Body of pancreas (tissue), 4 donors: ENCODE measurements at regions not wholly inside any gene's neighbourhood (a gene's known extent, or its start where the extent isn't known, plus 50 kb on each side); places are given as distances from the start of the nearest gene placed in this dataset.

Experiments
- ATAC-seq: fragments of 150-250 bp; one replicate; pipeline ENCODE4 v1.9.1; 2016
- DNase-seq, 4 donors: peaks; one replicate each; pipeline ENCODE4 v3.0.0-alpha.2; 2019
- H3K27ac ChIP-seq, 4 donors: fragments of 200-600 bp; sonication (generic); 1 replicate in 3 of 4; 2 replicates in 1 of 4; pipeline versions ENCODE4 v1.5.1 to v1.6.1; 2016 to 2019; ENCODE audit warnings: mild to moderate bottlenecking in 1 of 4, mixed read lengths in 1 of 4, moderate library complexity in 1 of 4
- H3K27me3 ChIP-seq, 2 donors: fragments of 200-600 bp; sonication (generic); one replicate each; pipeline ENCODE4 v1.6.0; 2016; ENCODE audit warnings: mild to moderate bottlenecking in 1 of 2
- H3K36me3 ChIP-seq, 2 donors: fragments of 200-600 bp; sonication (generic); replicated peaks in 1 of 2; 2 replicates each; pipeline ENCODE4 v1.5.1; 2016; ENCODE audit warnings: low read depth in 2 of 2; ENCODE audit not compliant: insufficient read depth in 1 of 2
- H3K4me1 ChIP-seq: fragments of 200-600 bp; sonication (generic); one replicate; pipeline ENCODE4 v1.6.0; 2016
- H3K4me3 ChIP-seq, 2 donors: fragments of 200-600 bp; sonication (generic); 1 replicate in 1 of 2; 2 replicates in 1 of 2; pipeline ENCODE4 v1.5.1; 2016 to 2019
- H3K9me3 ChIP-seq, 3 donors: fragments of 200-600 bp; sonication (generic); 1 replicate in 2 of 3; 2 replicates in 1 of 3; pipeline ENCODE4 v1.5.1; 2016
- POLR2A ChIP-seq, 3 donors: fragments of 450-650 bp; IDR thresholded peaks; one replicate each; pipeline ENCODE4 v1.6.1; 2016; ENCODE audit warnings: antibody characterized with exemption in 3 of 3, mild to moderate bottlenecking in 2 of 3
- WGBS, 2 donors: methylation state at CpG; one replicate each; pipeline ENCODE4 v1.1.5; 2017; 5-methylcytosine and 5-hydroxymethylcytosine counted together
- intact Hi-C: fragments of 100-400 bp; cut with DNase I; formaldehyde crosslinking; loops from one replicate; pipeline ENCODE4 v1.15.1; 2023
- TF ChIP-seq, protein P1 (sequence below), 7 experiments: fragments of 450-650 bp in 4 of 7; fragments of 200-600 bp in 3 of 7; sonication (generic) in 3 of 7; IDR thresholded peaks; one replicate each; pipeline ENCODE4 v1.5.1; 2016 to 2019; ENCODE audit warnings: antibody characterized with exemption in 7 of 7

- Histone ChIP-seq H3K4me1 (no peaks in the 10 kb centered on the region), H3K36me3 (no peaks in the 10 kb centered on the region), H3K4me3 (no peak overlapping the region), H3K27ac (no peak overlapping the region), H3K9me3 (no peaks in the 10 kb centered on the region), H3K27me3 (no peaks in the 10 kb centered on the region)
- no peak for DNase-seq
- 57 to 75% methylated on average over 1 of the region's 1 CpG for WGBS, 2 donors
- intact Hi-C loops = no loop called here
- ATAC-seq = no peak
- TF ChIP-seq, protein P1, sequence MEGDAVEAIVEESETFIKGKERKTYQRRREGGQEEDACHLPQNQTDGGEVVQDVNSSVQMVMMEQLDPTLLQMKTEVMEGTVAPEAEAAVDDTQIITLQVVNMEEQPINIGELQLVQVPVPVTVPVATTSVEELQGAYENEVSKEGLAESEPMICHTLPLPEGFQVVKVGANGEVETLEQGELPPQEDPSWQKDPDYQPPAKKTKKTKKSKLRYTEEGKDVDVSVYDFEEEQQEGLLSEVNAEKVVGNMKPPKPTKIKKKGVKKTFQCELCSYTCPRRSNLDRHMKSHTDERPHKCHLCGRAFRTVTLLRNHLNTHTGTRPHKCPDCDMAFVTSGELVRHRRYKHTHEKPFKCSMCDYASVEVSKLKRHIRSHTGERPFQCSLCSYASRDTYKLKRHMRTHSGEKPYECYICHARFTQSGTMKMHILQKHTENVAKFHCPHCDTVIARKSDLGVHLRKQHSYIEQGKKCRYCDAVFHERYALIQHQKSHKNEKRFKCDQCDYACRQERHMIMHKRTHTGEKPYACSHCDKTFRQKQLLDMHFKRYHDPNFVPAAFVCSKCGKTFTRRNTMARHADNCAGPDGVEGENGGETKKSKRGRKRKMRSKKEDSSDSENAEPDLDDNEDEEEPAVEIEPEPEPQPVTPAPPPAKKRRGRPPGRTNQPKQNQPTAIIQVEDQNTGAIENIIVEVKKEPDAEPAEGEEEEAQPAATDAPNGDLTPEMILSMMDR (IDR thresholded peaks at IDR 0.05) = no peak
- TF ChIP-seq POLR2A (IDR thresholded peaks at IDR 0.05) = no peak
Observed at GRCh38 chr1:218845589-218845988, 328.1 kb upstream of the LYPLAL1 start.

DNA sequence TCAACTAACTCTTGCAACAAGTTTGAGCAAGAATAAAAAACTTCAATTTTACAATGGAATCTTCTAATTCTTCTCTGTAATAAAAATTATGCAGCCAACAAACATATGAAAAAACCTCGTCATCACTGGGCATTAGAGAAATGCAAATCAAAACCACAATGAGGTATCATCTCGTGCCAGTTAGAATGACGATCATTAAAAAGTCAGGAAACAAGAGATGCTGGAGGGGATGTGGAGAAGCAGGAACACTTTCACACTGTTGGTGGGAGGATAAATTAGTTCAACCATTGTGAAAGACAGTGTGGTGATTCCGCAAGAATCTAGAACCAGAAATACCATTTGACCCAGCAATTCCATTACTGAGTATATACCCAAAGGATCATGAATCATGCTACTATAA lies 327.5 kb upstream of the LYPLAL1 start:
- Histone ChIP-seq H3K27me3 (no peaks in the 10 kb centered on the region), H3K4me3 (no peak overlapping the region), H3K9me3 (no peaks in the 10 kb centered on the region), H3K27ac (no peak overlapping the region), H3K4me1 (no peaks in the 10 kb centered on the region), H3K36me3 (no peaks in the 10 kb centered on the region)
- intact Hi-C loops = no loop called here
- DNase-seq (no peak), ATAC-seq (no peak)
- TF ChIP-seq, protein P1 (IDR thresholded peaks at IDR 0.05) = no peak
- no peak for TF ChIP-seq POLR2A (IDR thresholded peaks at IDR 0.05)
- WGBS, 2 donors = 84% methylated on average over 4 of the region's 4 CpGs

- Histone ChIP-seq H3K4me1 (no peaks in the 10 kb centered on the region), H3K36me3 (no peaks in the 10 kb centered on the region), H3K4me3 (no peak overlapping the region), H3K9me3 (no peaks in the 10 kb centered on the region), H3K27ac (no peak overlapping the region), H3K27me3 (no peaks in the 10 kb centered on the region)
- TF ChIP-seq, protein P1 (IDR thresholded peaks at IDR 0.05) = no peak
- WGBS, 2 donors = 85 to 88% methylated on average over 3 of the region's 3 CpGs
- DNase-seq (no peak), ATAC-seq (no peak)
- intact Hi-C loops = no loop called here
Observed at GRCh38 chr1:218847089-218847768, 326.4 kb upstream of the LYPLAL1 start.

GRCh38 chr1:218848009-218848408 lies 325.7 kb upstream of the LYPLAL1 start:
- WGBS, 2 donors = 41 to 48% methylated on average over 1 of the region's 1 CpG

More at GRCh38 chr1:218848009-218848408, 325.7 kb upstream of the LYPLAL1 start:
- TF ChIP-seq, protein P1 (IDR thresholded peaks at IDR 0.05) = no peak
- TF ChIP-seq POLR2A (IDR thresholded peaks at IDR 0.05) = no peak
- H3K27me3 ChIP-seq = no peaks in the 10 kb centered on the region
- H3K36me3 ChIP-seq = no peaks in the 10 kb centered on the region
- no peaks in the 10 kb centered on the region for H3K9me3 ChIP-seq
- intact Hi-C loops = no loop called here
- no peak overlapping the region for H3K4me3 ChIP-seq
- no peaks in the 10 kb centered on the region for H3K4me1 ChIP-seq
- no peak for ATAC-seq
- no peak overlapping the region for H3K27ac ChIP-seq
- DNase-seq = no peak
